Skeletal muscle tissue (tissue), 3 donors: ENCODE measurements at regions not wholly inside any gene's neighbourhood (a gene's known extent, or its start where the extent isn't known, plus 50 kb on each side); places are given as distances from the start of the nearest gene placed in this dataset.

Source experiments
- H3K27ac ChIP-seq: one replicate; pipeline ENCODE4 v1.7.0; 2013; ENCODE audit warnings: mild to moderate bottlenecking, low read depth, low read length, inconsistent platforms
- H3K27me3 ChIP-seq, 3 donors: one replicate each; pipeline ENCODE4 v1.7.0; 2013; ENCODE audit warnings: low read length in 3 of 3; ENCODE audit not compliant: control insufficient read depth in 3 of 3, insufficient read depth in 3 of 3
- H3K36me3 ChIP-seq, 3 donors: one replicate each; pipeline ENCODE4 v1.7.0; 2013; ENCODE audit warnings: low read length in 3 of 3; ENCODE audit not compliant: control insufficient read depth in 3 of 3, insufficient read depth in 3 of 3
- H3K4me1 ChIP-seq, 3 donors: one replicate each; pipeline ENCODE4 v1.7.0; 2013; ENCODE audit warnings: low read length in 3 of 3, mild to moderate bottlenecking in 3 of 3; ENCODE audit not compliant: control insufficient read depth in 3 of 3, insufficient read depth in 3 of 3
- H3K4me3 ChIP-seq, 3 donors: one replicate each; pipeline ENCODE4 v1.7.0; 2013; ENCODE audit warnings: low read length in 3 of 3
- H3K9ac ChIP-seq, 3 donors: one replicate each; pipeline ENCODE4 v1.7.0; 2013; ENCODE audit warnings: low read length in 3 of 3, mild to moderate bottlenecking in 3 of 3, moderate library complexity in 2 of 3, low read depth in 1 of 3
- H3K9me3 ChIP-seq, 3 donors: one replicate each; pipeline ENCODE4 v1.7.0; 2013; ENCODE audit warnings: low read length in 3 of 3; ENCODE audit not compliant: control insufficient read depth in 3 of 3
- donor health status: Osteomylitis.

DNA sequence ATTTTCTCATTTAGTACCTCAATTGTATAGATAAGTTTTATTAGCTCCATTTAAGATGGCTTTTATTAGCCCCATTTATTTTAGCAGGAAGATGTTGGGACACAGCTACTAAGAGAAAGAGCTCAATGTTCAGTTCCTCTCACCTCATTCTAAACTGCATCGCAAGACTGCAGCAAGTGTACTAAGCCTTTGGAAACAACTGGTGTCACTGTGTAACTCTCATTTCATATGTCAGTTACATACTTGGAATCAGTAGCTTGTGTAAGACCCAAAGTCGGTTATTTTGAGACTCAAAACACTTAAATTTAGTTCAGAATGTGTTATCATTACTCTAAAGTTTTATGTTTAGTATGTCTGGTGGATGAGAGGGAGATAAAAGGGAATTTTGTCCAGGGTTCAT is 482.9 kb downstream of the BMP2 start:
- Histone ChIP-seq H3K9me3 (no peaks in the 10 kb centered on the region), H3K4me1 (no peaks in the 10 kb centered on the region), H3K9ac (no peak overlapping the region), H3K27me3 (no peaks in the 10 kb centered on the region), H3K27ac (no peak overlapping the region), H3K36me3 (no peaks in the 10 kb centered on the region), H3K4me3 (no peak overlapping the region)

- Histone ChIP-seq H3K36me3 (no peaks in the 10 kb centered on the region), H3K4me3 (no peak overlapping the region), H3K27ac (no peak overlapping the region), H3K9ac (no peak overlapping the region), H3K4me1 (no peaks in the 10 kb centered on the region), H3K27me3 (no peaks in the 10 kb centered on the region), H3K9me3 (no peaks in the 10 kb centered on the region)
These were observed 489.6 kb downstream of the BMP2 start for GRCh38 chr20:7257099-7257498.

- Histone ChIP-seq H3K4me3 (no peak overlapping the region), H3K4me1 (no peaks in the 10 kb centered on the region), H3K27me3 (no peaks in the 10 kb centered on the region), H3K9ac (no peak overlapping the region), H3K27ac (no peak overlapping the region), H3K36me3 (no peaks in the 10 kb centered on the region), H3K9me3 (no peaks in the 10 kb centered on the region)
These were observed 490.4 kb downstream of the BMP2 start for GRCh38 chr20:7257692-7258466.

GRCh38 chr20:7262803-7263202 is 495.3 kb downstream of the BMP2 start:
- H3K4me1 ChIP-seq = no peaks in the 10 kb centered on the region
- no peak overlapping the region for H3K9ac ChIP-seq
- no peaks in the 10 kb centered on the region for H3K27me3 ChIP-seq
- H3K27ac ChIP-seq = no peak overlapping the region
- H3K4me3 ChIP-seq = no peak overlapping the region
- no peaks in the 10 kb centered on the region for H3K36me3 ChIP-seq
- H3K9me3 ChIP-seq = no peaks in the 10 kb centered on the region

DNA sequence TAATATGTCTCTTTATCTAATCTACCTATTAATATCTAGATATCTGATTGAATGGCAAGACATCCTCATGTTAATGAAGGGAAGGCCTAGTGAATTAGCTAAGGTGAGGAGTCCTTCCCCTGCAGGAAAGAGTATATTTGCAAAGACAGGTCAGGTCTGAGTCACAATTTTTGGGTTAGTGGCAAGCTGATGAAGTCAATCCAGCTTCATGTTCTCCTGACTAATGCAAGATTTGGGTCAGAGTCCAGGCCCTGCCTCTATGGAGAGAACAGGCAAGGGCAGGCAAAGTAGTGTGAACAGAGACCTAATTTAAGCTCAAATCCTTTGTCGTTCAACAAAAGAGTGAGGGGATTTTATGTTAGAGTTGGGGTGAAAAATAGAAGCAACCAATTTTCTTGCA is 496.7 kb downstream of the BMP2 start:
- H3K27me3 ChIP-seq = no peaks in the 10 kb centered on the region
- no peaks in the 10 kb centered on the region for H3K4me1 ChIP-seq
- no peaks in the 10 kb centered on the region for H3K9me3 ChIP-seq
- no peaks in the 10 kb centered on the region for H3K36me3 ChIP-seq
- no peak overlapping the region for H3K4me3 ChIP-seq
- no peak overlapping the region for H3K9ac ChIP-seq
- H3K27ac ChIP-seq = no peak overlapping the region

DNA sequence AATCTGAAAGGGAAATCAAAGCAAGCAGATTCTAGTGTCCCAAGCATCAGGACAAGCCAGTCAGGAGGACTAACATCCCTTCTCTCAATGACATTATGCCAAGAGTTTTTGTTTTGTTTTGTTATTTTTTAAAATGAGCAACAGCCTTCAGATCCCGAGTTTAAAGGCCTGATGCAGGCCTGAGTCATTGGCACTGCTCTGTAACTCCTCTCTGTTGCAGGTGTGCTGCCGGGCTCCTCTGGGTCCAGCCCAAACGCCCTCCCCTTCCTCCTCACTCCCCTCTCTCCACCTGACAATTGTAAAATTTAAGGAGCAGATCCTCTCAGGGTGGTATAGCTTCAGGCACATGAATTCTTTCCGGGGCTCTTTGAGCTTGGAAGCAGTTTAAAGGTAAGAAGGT is 502.0 kb downstream of the BMP2 start:
- H3K27me3 ChIP-seq = no peaks in the 10 kb centered on the region
- no peaks in the 10 kb centered on the region for H3K36me3 ChIP-seq
- no peaks in the 10 kb centered on the region for H3K9me3 ChIP-seq
- H3K4me3 ChIP-seq = no peak overlapping the region
- no peaks in the 10 kb centered on the region for H3K4me1 ChIP-seq
- no peak overlapping the region for H3K27ac ChIP-seq
- no peak overlapping the region for H3K9ac ChIP-seq

- Histone ChIP-seq H3K36me3 (no peaks in the 10 kb centered on the region), H3K9ac (no peak overlapping the region), H3K4me3 (no peak overlapping the region), H3K27me3 (no peaks in the 10 kb centered on the region), H3K27ac (no peak overlapping the region), H3K9me3 (no peaks in the 10 kb centered on the region), H3K4me1 (no peaks in the 10 kb centered on the region)
These were observed 505.0 kb downstream of the BMP2 start for GRCh38 chr20:7272512-7272911.

GRCh38 chr20:7274870-7275269 is 507.4 kb downstream of the BMP2 start:
- H3K4me3 ChIP-seq = no peak overlapping the region
- H3K36me3 ChIP-seq = no peaks in the 10 kb centered on the region
- no peak overlapping the region for H3K27ac ChIP-seq
- H3K27me3 ChIP-seq = no peaks in the 10 kb centered on the region
- H3K9me3 ChIP-seq = no peaks in the 10 kb centered on the region
- no peaks in the 10 kb centered on the region for H3K4me1 ChIP-seq
- no peak overlapping the region for H3K9ac ChIP-seq

GRCh38 chr20:7275645-7276237 is 508.3 kb downstream of the BMP2 start:
- no peaks in the 10 kb centered on the region for H3K27me3 ChIP-seq
- no peak overlapping the region for H3K9ac ChIP-seq
- no peak overlapping the region for H3K27ac ChIP-seq
- no peak overlapping the region for H3K4me3 ChIP-seq
- no peaks in the 10 kb centered on the region for H3K9me3 ChIP-seq
- H3K36me3 ChIP-seq = no peaks in the 10 kb centered on the region
- no peaks in the 10 kb centered on the region for H3K4me1 ChIP-seq

- H3K27me3 ChIP-seq = no peaks in the 10 kb centered on the region
- H3K27ac ChIP-seq = no peak overlapping the region
- H3K4me3 ChIP-seq = no peak overlapping the region
- no peaks in the 10 kb centered on the region for H3K9me3 ChIP-seq
- no peaks in the 10 kb centered on the region for H3K36me3 ChIP-seq
- no peaks in the 10 kb centered on the region for H3K4me1 ChIP-seq
- no peak overlapping the region for H3K9ac ChIP-seq
These were observed 518.6 kb downstream of the BMP2 start for GRCh38 chr20:7285918-7286556.
